ENCODE measurements at regions not wholly inside any gene's neighbourhood (a gene's known extent, or its start where the extent isn't known, plus 50 kb on each side); places are given as distances from the start of the nearest gene placed in this dataset.

- no peak for TF ChIP-seq CTCF (IDR thresholded peaks at IDR 0.05 in 2 of 3, conservative IDR thresholded peaks at IDR 0.05 in 1 of 3; ENCODE audit: control insufficient read depth in 2 of 3, extremely low read depth in 1 of 3, insufficient read depth in 1 of 3, low read depth in 3 of 3, low read length in 3 of 3)
- TF ChIP-seq FOXK2 (IDR thresholded peaks at IDR 0.05) = no peak
- no peak for TF ChIP-seq CUX1 (IDR thresholded peaks at IDR 0.05; ENCODE audit: insufficient replicate concordance, low read depth, low read length)
- TF ChIP-seq HDAC6 (IDR thresholded peaks at IDR 0.05; ENCODE audit: unreplicated experiment) = no peak
- TF ChIP-seq SREBF1 (IDR thresholded peaks at IDR 0.05; ENCODE audit: low read length) = no peak
- TF ChIP-seq SKIL (IDR thresholded peaks at IDR 0.05; ENCODE audit: low read depth, poor library complexity, severe bottlenecking) = no peak
- TF ChIP-seq ZNF622 (IDR thresholded peaks at IDR 0.05) = no peak
- TF ChIP-seq ELK1 (IDR thresholded peaks at IDR 0.05; ENCODE audit: low read depth, low read length) = no peak
- TF ChIP-seq SMC3 (IDR thresholded peaks at IDR 0.05; ENCODE audit: borderline replicate concordance, low read length) = no peak
These were observed 92.8 kb downstream of the ZIC4 start (continued) for GRCh38 chr3:147313513-147313912.
